K562 (cell line): ENCODE measurements at regions not wholly inside any gene's neighbourhood (a gene's known extent, or its start where the extent isn't known, plus 50 kb on each side); places are given as distances from the start of the nearest gene placed in this dataset.

Source experiments
- CBX5 ChIP-seq: IDR thresholded peaks from 2 replicates; pipeline ENCODE4 v1.6.1; 2014; ENCODE audit warnings: low read depth, borderline replicate concordance
- CTCF ChIP-seq, 3 experiments: IDR thresholded peaks in 2 of 3; conservative IDR thresholded peaks in 1 of 3; 2 replicates each; pipeline ENCODE4 v1.5.1; 2011 to 2012; ENCODE audit warnings: low read length in 3 of 3, mild to moderate bottlenecking in 3 of 3, control low read depth in 2 of 3, improper control_type of control experiment in 1 of 3, inconsistent platforms in 1 of 3, low read depth in 1 of 3, mixed read lengths in 1 of 3, moderate library complexity in 1 of 3; ENCODE audit not compliant: insufficient read depth in 2 of 3
- HNRNPUL1 ChIP-seq: fragments of 200-400 bp; formaldehyde crosslinking; IDR thresholded peaks from 2 replicates; pipeline ENCODE4 v1.6.1; 2017; ENCODE audit warnings: low read length
- POLR2A ChIP-seq: fragments of 450-650 bp; conservative IDR thresholded peaks from 2 replicates; pipeline ENCODE4 v1.6.1; 2016
- POLR2AphosphoS5 ChIP-seq: IDR thresholded peaks from 2 replicates; pipeline ENCODE4 v1.6.1; 2011; ENCODE audit warnings: mild to moderate bottlenecking, low read depth, low read length, moderate library complexity; ENCODE audit not compliant: control insufficient read depth, insufficient read depth
- SIN3A ChIP-seq, 2 experiments: fragments of 150-350 bp in 1 of 2; IDR thresholded peaks; 2 replicates each; pipeline ENCODE4 v1.6.1; 2011 to 2016; ENCODE audit warnings: borderline replicate concordance in 2 of 2, low read depth in 2 of 2, low read length in 2 of 2, mild to moderate bottlenecking in 2 of 2, moderate library complexity in 2 of 2; ENCODE audit not compliant: control insufficient read depth in 1 of 2
- SIX5 ChIP-seq, 2 experiments: IDR thresholded peaks; 2 replicates each; pipeline ENCODE4 v1.6.1; 2011; ENCODE audit warnings: low read length in 2 of 2, borderline replicate concordance in 1 of 2, low read depth in 1 of 2, mild to moderate bottlenecking in 1 of 2, moderate library complexity in 1 of 2; ENCODE audit not compliant: insufficient read depth in 1 of 2
- STAG1 ChIP-seq: sonication (generic); formaldehyde crosslinking; IDR thresholded peaks from 2 replicates; pipeline ENCODE4 v1.5.0; 2020; ENCODE audit warnings: missing genetic modification reagents, borderline replicate concordance
- U2AF1 ChIP-seq: fragments of 200-400 bp; formaldehyde crosslinking; optimal IDR thresholded peaks from 2 replicates; pipeline ENCODE3; 2017; ENCODE audit warnings: mild to moderate bottlenecking, low read depth, low read length, moderate library complexity
- ZBTB17 ChIP-seq: fragments of 450-650 bp; formaldehyde crosslinking; IDR thresholded peaks from 2 replicates; pipeline ENCODE4 v1.4.0; 2020; ENCODE audit warnings: mild to moderate bottlenecking
- ZNF184 ChIP-seq: sonication (generic); formaldehyde crosslinking; IDR thresholded peaks from 2 replicates; pipeline ENCODE4 v1.5.0; 2020; ENCODE audit warnings: missing genetic modification reagents

GRCh38 chr7:132680590-132680989 is 104.3 kb upstream of the PLXNA4 start:
- TF ChIP-seq CBX5 = no peak
- TF ChIP-seq ZBTB17 (CRISPR knock-in tag) = no peak
- no peak for TF ChIP-seq STAG1 (CRISPR knock-in tag)
- no peak for TF ChIP-seq SIX5 (IDR thresholded peaks at IDR 0.05; ENCODE audit: borderline replicate concordance in 1 of 2, insufficient read depth in 1 of 2, low read depth in 1 of 2, low read length in 2 of 2)
- TF ChIP-seq HNRNPUL1 = no peak
- no peak for TF ChIP-seq CTCF (IDR thresholded peaks at IDR 0.05 in 2 of 3, conservative IDR thresholded peaks at IDR 0.05 in 1 of 3; ENCODE audit: insufficient read depth in 2 of 3, low read depth in 1 of 3, low read length in 3 of 3)
- TF ChIP-seq POLR2A = no peak
- no peak for TF ChIP-seq POLR2AphosphoS5
- TF ChIP-seq SIN3A (IDR thresholded peaks at IDR 0.05; ENCODE audit: borderline replicate concordance in 2 of 2, control insufficient read depth in 1 of 2, low read depth in 2 of 2, low read length in 2 of 2) = no peak
- no peak for TF ChIP-seq U2AF1
- no peak for TF ChIP-seq ZNF184
